H1 (cell line): ENCODE measurements at regions not wholly inside any gene's neighbourhood (a gene's known extent, or its start where the extent isn't known, plus 50 kb on each side); places are given as distances from the start of the nearest gene placed in this dataset.

ENCODE experiments used
- CTCF ChIA-PET: fragments of 300-600 bp; sonication (Branson Sonifier 250); formaldehyde crosslinking; loops from one replicate; lab custom pipeline; 2021; ENCODE audit not compliant: partially characterized antibody; lab: Charles Lee
- POLR2A ChIA-PET: fragments of 300-600 bp; sonication (Branson Sonifier 250); formaldehyde crosslinking; loops from one replicate; lab custom pipeline; 2021; ENCODE audit warnings: inconsistent platforms; ENCODE audit not compliant: partially characterized antibody; lab: Charles Lee
- DNase-seq, 2 experiments: peaks; one replicate each; pipeline versions ENCODE4 v3.0.0 to v3.0.0-alpha.2; 2010 to 2022; ENCODE audit warnings: low spot score in 2 of 2, low read depth in 1 of 2, mixed read lengths in 1 of 2
- FAIRE-seq: peaks from 2 replicates; lab custom pipeline; 2011; peaks lifted over from hg19 to GRCh38; lab: Jason Lieb, UNC
- H2AFZ ChIP-seq: 2 replicates; pipeline ENCODE4 v1.8.1; 2012; ENCODE audit warnings: low read length, inconsistent platforms
- H2AK5ac ChIP-seq: 2 replicates; pipeline ENCODE4 v1.6.1; 2013; ENCODE audit warnings: low read depth, low read length
- H2BK120ac ChIP-seq: replicated peaks from 2 replicates; pipeline ENCODE3; 2013; ENCODE audit warnings: low read depth, low read length, inconsistent platforms
- H2BK12ac ChIP-seq: 2 replicates; pipeline ENCODE4 v1.6.1; 2013; ENCODE audit warnings: low read depth, low read length
- H2BK15ac ChIP-seq: 2 replicates; pipeline ENCODE4 v1.6.1; 2013; ENCODE audit warnings: low read length
- H2BK20ac ChIP-seq: 2 replicates; pipeline ENCODE4 v1.6.1; 2013; ENCODE audit warnings: low read length
- H2BK5ac ChIP-seq: 2 replicates; pipeline ENCODE4 v1.6.1; 2013; ENCODE audit warnings: low read depth, low read length
- H3K14ac ChIP-seq: 2 replicates; pipeline ENCODE4 v1.6.1; 2013; ENCODE audit warnings: inconsistent platforms; ENCODE audit not compliant: insufficient read length
- H3K18ac ChIP-seq: 2 replicates; pipeline ENCODE4 v1.6.1; 2013; ENCODE audit warnings: low read length; ENCODE audit errors: extremely low read depth
- H3K23ac ChIP-seq: 2 replicates; pipeline ENCODE4 v1.6.1; 2013; ENCODE audit warnings: inconsistent platforms; ENCODE audit not compliant: insufficient read length
- H3K23me2 ChIP-seq: 2 replicates; pipeline ENCODE4 v1.6.1; 2013; ENCODE audit warnings: low read depth, low read length
- H3K27ac ChIP-seq: 2 replicates; pipeline ENCODE4 v1.6.1; 2011; ENCODE audit warnings: low read depth, low read length, inconsistent platforms
- H3K27me3 ChIP-seq, 4 experiments: replicated peaks in 1 of 4; 1 replicate in 1 of 4; 2 replicates in 3 of 4; pipeline versions ENCODE4 v1.6.1 to v1.8.1; 2011 to 2013; ENCODE audit warnings: low read length in 3 of 4, mild to moderate bottlenecking in 3 of 4, inconsistent platforms in 2 of 4, mixed read lengths in 2 of 4, moderate library complexity in 1 of 4; ENCODE audit not compliant: control insufficient read depth in 3 of 4, insufficient read depth in 3 of 4; ENCODE audit errors: extremely low read depth in 1 of 4
- H3K36me3 ChIP-seq, 4 experiments: 2 replicates each; pipeline versions ENCODE4 v1.6.1 to v1.8.1; 2011 to 2013; ENCODE audit warnings: mild to moderate bottlenecking in 4 of 4, low read length in 3 of 4, moderate library complexity in 2 of 4, control low read depth in 1 of 4, inconsistent platforms in 1 of 4; ENCODE audit not compliant: insufficient read depth in 4 of 4, control insufficient read depth in 2 of 4
- H3K4ac ChIP-seq: replicated peaks from 2 replicates; pipeline ENCODE3; 2013; ENCODE audit warnings: low read length, low read depth, mixed read lengths, inconsistent platforms; ENCODE audit not compliant: insufficient read length
- H3K4me1 ChIP-seq, 4 experiments: replicated peaks in 1 of 4; 1 replicate in 1 of 4; 2 replicates in 3 of 4; pipeline versions ENCODE4 v1.6.1 to v1.8.1; 2011 to 2013; ENCODE audit warnings: low read length in 3 of 4, inconsistent platforms in 2 of 4, mixed read lengths in 1 of 4; ENCODE audit not compliant: insufficient read depth in 4 of 4, control insufficient read depth in 3 of 4
- H3K4me2 ChIP-seq, 2 experiments: 2 replicates each; pipeline versions ENCODE4 v1.6.1 to v1.8.1; 2011 to 2013; ENCODE audit warnings: low read depth in 2 of 2, low read length in 2 of 2, control low read depth in 1 of 2, inconsistent platforms in 1 of 2, mild to moderate bottlenecking in 1 of 2; ENCODE audit not compliant: insufficient read depth in 1 of 2
- H3K4me3 ChIP-seq, 4 experiments: fragments of 200-600, 300-600 bp in 1 of 4; sonication (generic), shearing (Covaris generic), sonication (Bioruptor Twin) in 1 of 4; 2 replicates each; pipeline versions ENCODE4 v1.5.1 to v1.8.1; 2011 to 2016; ENCODE audit warnings: low read length in 4 of 4, low read depth in 3 of 4, control low read depth in 2 of 4, inconsistent platforms in 2 of 4, mild to moderate bottlenecking in 2 of 4, mixed read lengths in 1 of 4, moderate library complexity in 1 of 4; ENCODE audit not compliant: insufficient read depth in 2 of 4; ENCODE audit errors: extremely low read depth in 1 of 4
- H3K56ac ChIP-seq: replicated peaks from 2 replicates; pipeline ENCODE3; 2013; ENCODE audit warnings: low read depth, mild to moderate bottlenecking, mixed read lengths, low read length, inconsistent platforms; ENCODE audit not compliant: insufficient read length
- H3K79me1 ChIP-seq: 2 replicates; pipeline ENCODE4 v1.6.1; 2013; ENCODE audit warnings: low read depth, low read length, control low read depth
- H3K79me2 ChIP-seq, 2 experiments: 2 replicates each; pipeline versions ENCODE4 v1.6.1 to v1.8.1; 2012 to 2013; ENCODE audit warnings: low read length in 2 of 2, mild to moderate bottlenecking in 2 of 2, inconsistent platforms in 1 of 2; ENCODE audit not compliant: insufficient read depth in 2 of 2, control insufficient read depth in 1 of 2
- H3K9ac ChIP-seq, 4 experiments: replicated peaks in 1 of 4; 1 replicate in 1 of 4; 2 replicates in 3 of 4; pipeline versions ENCODE4 v1.6.1 to v1.8.1; 2011 to 2013; ENCODE audit warnings: low read depth in 3 of 4, low read length in 3 of 4, control low read depth in 2 of 4, mild to moderate bottlenecking in 2 of 4, moderate library complexity in 2 of 4, inconsistent platforms in 1 of 4; ENCODE audit errors: extremely low read depth in 1 of 4
- H3K9me3 ChIP-seq, 2 experiments: 2 replicates each; pipeline versions ENCODE4 v1.6.1 to v1.8.1; 2012 to 2013; ENCODE audit warnings: mild to moderate bottlenecking in 2 of 2, moderate library complexity in 2 of 2, control low read depth in 1 of 2, inconsistent platforms in 1 of 2, low read depth in 1 of 2, low read length in 1 of 2, mixed read lengths in 1 of 2; ENCODE audit not compliant: insufficient read depth in 2 of 2
- H4K20me1 ChIP-seq, 2 experiments: replicated peaks in 1 of 2; 2 replicates each; pipeline versions ENCODE3 to v1.8.1; 2011 to 2013; ENCODE audit warnings: inconsistent platforms in 2 of 2, low read length in 2 of 2, mild to moderate bottlenecking in 1 of 2; ENCODE audit not compliant: insufficient read depth in 2 of 2, control insufficient read depth in 1 of 2
- H4K5ac ChIP-seq: 2 replicates; pipeline ENCODE4 v1.6.1; 2013; ENCODE audit warnings: low read length, low read depth, mixed read lengths, inconsistent platforms; ENCODE audit not compliant: insufficient read length
- H4K8ac ChIP-seq: 2 replicates; pipeline ENCODE4 v1.8.0; 2013; ENCODE audit warnings: mild to moderate bottlenecking, moderate library complexity, low read length, inconsistent platforms; ENCODE audit not compliant: insufficient read depth; ENCODE audit errors: extremely low read depth
- H4K91ac ChIP-seq: replicated peaks from 2 replicates; pipeline ENCODE3; 2013; ENCODE audit warnings: low read length, mixed read lengths, inconsistent platforms; ENCODE audit not compliant: insufficient read length
- ASH2L ChIP-seq: fragments of 200-600, 300-600 bp; sonication (generic); IDR thresholded peaks from one replicate; pipeline ENCODE4 v1.7.1; 2017; ENCODE audit warnings: low read length
- SIX5 ChIP-seq: IDR thresholded peaks from 2 replicates; pipeline ENCODE4 v1.6.1; 2011; ENCODE audit warnings: mild to moderate bottlenecking, low read depth, low read length
- SP2 ChIP-seq: IDR thresholded peaks from 2 replicates; pipeline ENCODE4 v1.6.1; 2012; ENCODE audit warnings: mild to moderate bottlenecking, low read length, inconsistent platforms
- SP4 ChIP-seq: IDR thresholded peaks from 2 replicates; pipeline ENCODE4 v1.6.1; 2012; ENCODE audit warnings: low read length, inconsistent platforms
- SUZ12 ChIP-seq: fragments of 200-600 bp; sonication (generic); IDR thresholded peaks from 2 replicates; pipeline ENCODE4 v1.6.1; 2012; ENCODE audit warnings: mild to moderate bottlenecking, inconsistent platforms, low read length, moderate library complexity, mixed read lengths
- ZNF274 ChIP-seq: IDR thresholded peaks from 2 replicates; pipeline ENCODE4 v1.7.0; 2012; ENCODE audit warnings: low read length, borderline replicate concordance; ENCODE audit errors: extremely low read depth
- WGBS, 2 experiments: shearing (Covaris generic) in 1 of 2; methylation state at CpG; one replicate each; pipeline versions ENCODE4 v1.1.6 to v1.1.7; 2013 to 2015; ENCODE audit warnings: low lambda C conversion rate in 2 of 2, mixed read lengths in 2 of 2, inconsistent platforms in 1 of 2, low coverage in 1 of 2, missing lambda C conversion rate in 1 of 2; ENCODE audit not compliant: insufficient replicate concordance in 2 of 2, insufficient coverage in 1 of 2, insufficient read length in 1 of 2; ENCODE audit errors: extremely low coverage in 1 of 2, missing lambda C conversion rate in 1 of 2; 5-methylcytosine and 5-hydroxymethylcytosine counted together

- Histone ChIP-seq H4K8ac (no peak overlapping the region), H3K14ac (no peak overlapping the region), H3K56ac (no peak overlapping the region), H3K4me2 (no peak overlapping the region), H2BK12ac (no peak overlapping the region), H2AFZ (no peak overlapping the region), H2BK5ac (no peak overlapping the region), H3K79me1 (no peaks in the 10 kb centered on the region), H2BK120ac (no peak overlapping the region), H3K4me1 (peaks cover 0 to 8% (median 0%) of the 10 kb centered on the region in 4 experiments; a peak in 5 of 7 replicates), H3K23ac (no peak overlapping the region), H2BK20ac (no peak overlapping the region), H2AK5ac (no peak overlapping the region), H3K4ac (no peak overlapping the region), H3K79me2 (no peaks in the 10 kb centered on the region), H4K91ac (no peak overlapping the region), H3K23me2 (no peaks in the 10 kb centered on the region; the same call in 1 of the 2 replicates), H3K9ac (no peak overlapping the region), H3K36me3 (no peaks in the 10 kb centered on the region), H3K27me3 (no peaks in the 10 kb centered on the region), H3K18ac (no peak overlapping the region), H3K27ac (no peak overlapping the region), H3K9me3 (no peaks in the 10 kb centered on the region), H3K4me3 (no peak overlapping the region), H2BK15ac (no peak overlapping the region), H4K5ac (no peak overlapping the region), H4K20me1 (no peaks in the 10 kb centered on the region)
- DNase-seq (no peak), FAIRE-seq (no peak)
- POLR2A ChIA-PET: no interaction called here
- WGBS, 2 experiments: 95% methylated on average over 1 of the region's 1 CpG; no CpG with 5 or more reads in 1 of the 2 experiments
- TF ChIP-seq SP4 (no peak), SUZ12 (no peak), SIX5 (no peak), ZNF274 (no peak), SP2 (no peak), ASH2L (no peak)
- CTCF ChIA-PET: interaction anchor here (0.6 to 2.0 kb wide), 9 partner anchors 8 to 63 kb away, joined by 3 to 6 read pairs (median 5); no protein-coding TSS in a partner anchor
These were observed 135.3 kb upstream of the WWC1 start for GRCh38 chr5:168156170-168156569.
